PFSK-1 (cell line): ENCODE measurements at regions not wholly inside any gene's neighbourhood (a gene's known extent, or its start where the extent isn't known, plus 50 kb on each side); places are given as distances from the start of the nearest gene placed in this dataset.

ENCODE experiments used
- FOXP2 ChIP-seq: optimal IDR thresholded peaks from 2 replicates; pipeline ENCODE3; 2011; ENCODE audit warnings: borderline replicate concordance, control low read depth, inconsistent platforms; ENCODE audit not compliant: insufficient read depth; ENCODE audit errors: extremely low read length, extremely low read depth
- POLR2AphosphoS5 ChIP-seq: IDR thresholded peaks from 2 replicates; pipeline ENCODE4 v1.6.1; 2012; ENCODE audit warnings: low read depth, mild to moderate bottlenecking, control low read depth, low read length, moderate library complexity
- REST ChIP-seq, 2 experiments: IDR thresholded peaks; 2 replicates each; pipeline versions ENCODE4 v1.6.1 to v1.8.0; 2011 to 2012; ENCODE audit warnings: low read depth in 2 of 2, low read length in 2 of 2, control low read depth in 1 of 2, inconsistent platforms in 1 of 2, mild to moderate bottlenecking in 1 of 2, moderate library complexity in 1 of 2; ENCODE audit not compliant: insufficient read depth in 1 of 2
- SIN3A ChIP-seq: IDR thresholded peaks from 2 replicates; pipeline ENCODE4 v1.6.1; 2012; ENCODE audit warnings: mild to moderate bottlenecking, low read length, moderate library complexity, borderline replicate concordance; ENCODE audit not compliant: insufficient read depth
- TAF1 ChIP-seq: IDR thresholded peaks from 2 replicates; pipeline ENCODE4 v1.6.1; 2012; ENCODE audit warnings: low read length, control low read depth, borderline replicate concordance; ENCODE audit not compliant: insufficient read depth

- TF ChIP-seq TAF1, result no peak
- TF ChIP-seq REST (IDR thresholded peaks at IDR 0.05; ENCODE audit: insufficient read depth in 1 of 2, low read depth in 2 of 2, low read length in 2 of 2), result no peak
- no peak for TF ChIP-seq POLR2AphosphoS5
- TF ChIP-seq FOXP2, result no peak
- no peak for TF ChIP-seq SIN3A
These were observed 369.1 kb downstream of the SIPA1L2 start for GRCh38 chr1:232260861-232261260.
